GM21381 (cell line): ENCODE measurements at regions not wholly inside any gene's neighbourhood (a gene's known extent, or its start where the extent isn't known, plus 50 kb on each side); places are given as distances from the start of the nearest gene placed in this dataset.

ENCODE experiments used
- ATAC-seq: cut with Tn5 transposase; IDR thresholded peaks from one replicate; pipeline ENCODE4 v1.9.1; 2021; ENCODE audit warnings: mild to moderate bottlenecking, moderate library complexity; ENCODE audit not compliant: unreplicated experiment

- ATAC-seq, result no peak
Measured at GRCh38 chr18:21996351-21996826, 173.0 kb upstream of the GATA6 start.

- ATAC-seq, result peak; percentile 58
Measured at GRCh38 chr18:21997207-21998143, 171.9 kb upstream of the GATA6 start.

- ATAC-seq, result no peak
Measured at GRCh38 chr18:21998486-21998885, 170.9 kb upstream of the GATA6 start.

- no peak for ATAC-seq
Measured at GRCh38 chr18:22001912-22002487, 167.4 kb upstream of the GATA6 start.

- ATAC-seq, result no peak
Measured at GRCh38 chr18:22005191-22005841, 164.1 kb upstream of the GATA6 start.

- no peak for ATAC-seq
Measured at GRCh38 chr18:22006458-22006857, 162.9 kb upstream of the GATA6 start.

GRCh38 chr18:22009242-22009641, 160.1 kb upstream of the GATA6 start:
- no peak for ATAC-seq

GRCh38 chr18:22013993-22014392, 155.4 kb upstream of the GATA6 start:
- ATAC-seq, result no peak

GRCh38 chr18:22015156-22015555, 154.2 kb upstream of the GATA6 start:
- no peak for ATAC-seq

- ATAC-seq, result no peak
Measured at GRCh38 chr18:22018366-22018765, 151.0 kb upstream of the GATA6 start.

- ATAC-seq, result no peak
Measured at GRCh38 chr18:22019193-22019592, 150.2 kb upstream of the GATA6 start.

GRCh38 chr18:22020127-22020866, 149.1 kb upstream of the GATA6 start:
- no peak for ATAC-seq

GRCh38 chr18:22020867-22021370, 148.5 kb upstream of the GATA6 start:
- ATAC-seq, result no peak

- ATAC-seq, result no peak
Measured at GRCh38 chr18:22021701-22022100, 147.7 kb upstream of the GATA6 start.

GRCh38 chr18:22024924-22025323, 144.5 kb upstream of the GATA6 start:
- ATAC-seq, result no peak

- no peak for ATAC-seq
Measured at GRCh38 chr18:22026362-22026761, 143.0 kb upstream of the GATA6 start.

GRCh38 chr18:22026889-22027288, 142.5 kb upstream of the GATA6 start:
- no peak for ATAC-seq

- ATAC-seq, result no peak
Measured at GRCh38 chr18:22031611-22032010, 137.8 kb upstream of the GATA6 start.

GRCh38 chr18:22032392-22032961, 136.9 kb upstream of the GATA6 start:
- ATAC-seq, result no peak

GRCh38 chr18:22033085-22033484, 136.3 kb upstream of the GATA6 start:
- no peak for ATAC-seq
